Loucy (cell line): ENCODE measurements at regions not wholly inside any gene's neighbourhood (a gene's known extent, or its start where the extent isn't known, plus 50 kb on each side); places are given as distances from the start of the nearest gene placed in this dataset.

Experiments
- EZH2phosphoT487 ChIP-seq: fragments of 200-600 bp; IDR thresholded peaks from 2 replicates; pipeline ENCODE4 v1.6.1; 2018; ENCODE audit warnings: antibody characterized with exemption, mild to moderate bottlenecking, moderate library complexity, borderline replicate concordance
- TF ChIP-seq, protein P1 (sequence below): fragments of 200-600 bp; sonication (generic); conservative IDR thresholded peaks from 2 replicates; pipeline ENCODE4 v1.5.1; 2014; ENCODE audit warnings: mild to moderate bottlenecking, antibody characterized with exemption, low read length

DNA sequence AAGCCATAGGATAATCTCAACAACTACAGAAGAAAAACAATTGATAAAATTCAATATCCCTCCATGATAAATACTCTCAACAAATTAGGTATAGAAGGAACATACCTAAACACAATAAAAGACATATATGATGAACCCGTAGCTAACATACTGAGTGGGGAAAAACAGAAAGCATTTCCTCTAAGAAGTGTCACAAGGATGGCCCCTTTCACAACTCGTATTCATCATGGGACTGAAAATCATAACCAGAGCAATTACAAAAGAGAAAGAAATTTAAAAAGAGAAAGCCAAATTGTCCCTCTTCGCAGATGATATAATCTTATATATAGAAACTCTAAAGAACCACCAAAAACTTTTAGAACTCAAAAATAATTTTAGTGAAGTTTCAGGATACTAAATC lies 146.3 kb upstream of the RGMB start:
- TF ChIP-seq, protein P1, sequence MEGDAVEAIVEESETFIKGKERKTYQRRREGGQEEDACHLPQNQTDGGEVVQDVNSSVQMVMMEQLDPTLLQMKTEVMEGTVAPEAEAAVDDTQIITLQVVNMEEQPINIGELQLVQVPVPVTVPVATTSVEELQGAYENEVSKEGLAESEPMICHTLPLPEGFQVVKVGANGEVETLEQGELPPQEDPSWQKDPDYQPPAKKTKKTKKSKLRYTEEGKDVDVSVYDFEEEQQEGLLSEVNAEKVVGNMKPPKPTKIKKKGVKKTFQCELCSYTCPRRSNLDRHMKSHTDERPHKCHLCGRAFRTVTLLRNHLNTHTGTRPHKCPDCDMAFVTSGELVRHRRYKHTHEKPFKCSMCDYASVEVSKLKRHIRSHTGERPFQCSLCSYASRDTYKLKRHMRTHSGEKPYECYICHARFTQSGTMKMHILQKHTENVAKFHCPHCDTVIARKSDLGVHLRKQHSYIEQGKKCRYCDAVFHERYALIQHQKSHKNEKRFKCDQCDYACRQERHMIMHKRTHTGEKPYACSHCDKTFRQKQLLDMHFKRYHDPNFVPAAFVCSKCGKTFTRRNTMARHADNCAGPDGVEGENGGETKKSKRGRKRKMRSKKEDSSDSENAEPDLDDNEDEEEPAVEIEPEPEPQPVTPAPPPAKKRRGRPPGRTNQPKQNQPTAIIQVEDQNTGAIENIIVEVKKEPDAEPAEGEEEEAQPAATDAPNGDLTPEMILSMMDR = no peak
- no peak for TF ChIP-seq EZH2phosphoT487
